IPS DF 6.9 (cell line): ENCODE measurements at regions not wholly inside any gene's neighbourhood (a gene's known extent, or its start where the extent isn't known, plus 50 kb on each side); places are given as distances from the start of the nearest gene placed in this dataset.

Experiments
- DNase-seq: peaks from one replicate; pipeline ENCODE4 v3.0.0-alpha.2; 2013; ENCODE audit warnings: low read depth, low spot score
- H3K27ac ChIP-seq: one replicate; pipeline ENCODE4 v1.5.1; 2013; ENCODE audit warnings: low read length, control low read depth
- H3K27me3 ChIP-seq: 2 replicates; pipeline ENCODE4 v1.6.1; 2013; ENCODE audit warnings: mild to moderate bottlenecking, low read length; ENCODE audit not compliant: control insufficient read depth, insufficient read depth
- H3K36me3 ChIP-seq: 2 replicates; pipeline ENCODE4 v1.6.1; 2013; ENCODE audit warnings: low read length; ENCODE audit not compliant: control insufficient read depth, insufficient read depth
- H3K4me1 ChIP-seq: 2 replicates; pipeline ENCODE4 v1.6.1; 2013; ENCODE audit warnings: low read length; ENCODE audit not compliant: control insufficient read depth, insufficient read depth
- H3K4me3 ChIP-seq: 2 replicates; pipeline ENCODE4 v1.5.1; 2013; ENCODE audit warnings: mild to moderate bottlenecking, low read length
- H3K9me3 ChIP-seq: 2 replicates; pipeline ENCODE4 v1.6.1; 2013; ENCODE audit warnings: low read length, inconsistent platforms; ENCODE audit not compliant: control insufficient read depth, insufficient read depth
- WGBS: extraction: QIAGEN DNeasy Blood & Tissue Kit; methylation state at CpG from one replicate; pipeline ENCODE4 v1.1.7; 2013; ENCODE audit warnings: mixed read lengths, missing lambda C conversion rate; ENCODE audit not compliant: insufficient read length, insufficient coverage; 5-methylcytosine and 5-hydroxymethylcytosine counted together

- 100% methylated on average over 1 of the region's 4 CpGs for WGBS
- no peak for DNase-seq
Measured at GRCh38 chr2:122446761-122447160, 691.3 kb downstream of the TSN start.

GRCh38 chr2:122447237-122447636 lies 691.8 kb downstream of the TSN start:
- no peaks in the 10 kb centered on the region for H3K4me1 ChIP-seq
- DNase-seq = no peak
- H3K9me3 ChIP-seq = no peaks in the 10 kb centered on the region
- H3K27me3 ChIP-seq = no peaks in the 10 kb centered on the region
- H3K27ac ChIP-seq = no peak overlapping the region
- H3K4me3 ChIP-seq = no peak overlapping the region
- no CpG with 5 or more reads among the region's 2 CpGs for WGBS
- H3K36me3 ChIP-seq = no peaks in the 10 kb centered on the region

More at GRCh38 chr2:122446761-122447160, 691.3 kb downstream of the TSN start:
- Histone ChIP-seq H3K27ac (no peak overlapping the region), H3K9me3 (no peaks in the 10 kb centered on the region), H3K27me3 (no peaks in the 10 kb centered on the region), H3K4me3 (no peak overlapping the region), H3K4me1 (no peaks in the 10 kb centered on the region), H3K36me3 (no peaks in the 10 kb centered on the region)

GRCh38 chr2:122451040-122451439 lies 695.6 kb downstream of the TSN start:
- Histone ChIP-seq H3K27me3 (no peaks in the 10 kb centered on the region), H3K9me3 (no peaks in the 10 kb centered on the region), H3K36me3 (no peaks in the 10 kb centered on the region), H3K27ac (no peak overlapping the region), H3K4me1 (no peaks in the 10 kb centered on the region), H3K4me3 (no peak overlapping the region)
- DNase-seq = peak; percentile 27
- WGBS = no CpG with 5 or more reads among the region's 4 CpGs

GRCh38 chr2:122451697-122452096 lies 696.2 kb downstream of the TSN start:
- no CpG with 5 or more reads among the region's 1 CpG for WGBS
- no peak overlapping the region for H3K4me3 ChIP-seq
- no peaks in the 10 kb centered on the region for H3K9me3 ChIP-seq
- DNase-seq = no peak
- H3K27ac ChIP-seq = no peak overlapping the region
- no peaks in the 10 kb centered on the region for H3K27me3 ChIP-seq
- H3K36me3 ChIP-seq = no peaks in the 10 kb centered on the region
- no peaks in the 10 kb centered on the region for H3K4me1 ChIP-seq

- no CpG with 5 or more reads among the region's 5 CpGs for WGBS
- H3K9me3 ChIP-seq = no peaks in the 10 kb centered on the region
- H3K27ac ChIP-seq = no peak overlapping the region
- no peak for DNase-seq
- H3K4me3 ChIP-seq = no peak overlapping the region
- H3K27me3 ChIP-seq = no peaks in the 10 kb centered on the region
- H3K4me1 ChIP-seq = no peaks in the 10 kb centered on the region
- H3K36me3 ChIP-seq = no peaks in the 10 kb centered on the region
Measured at GRCh38 chr2:122469147-122469546, 713.7 kb downstream of the TSN start.

- Histone ChIP-seq H3K36me3 (no peaks in the 10 kb centered on the region), H3K27me3 (no peaks in the 10 kb centered on the region), H3K4me3 (no peak overlapping the region), H3K4me1 (no peaks in the 10 kb centered on the region), H3K9me3 (no peaks in the 10 kb centered on the region), H3K27ac (no peak overlapping the region)
- no peak for DNase-seq
Measured at GRCh38 chr2:122471753-122472152, 716.3 kb downstream of the TSN start.

- H3K4me3 ChIP-seq = no peak overlapping the region
- H3K36me3 ChIP-seq = no peaks in the 10 kb centered on the region
- no peaks in the 10 kb centered on the region for H3K4me1 ChIP-seq
- WGBS = no CpG with 5 or more reads among the region's 2 CpGs
- H3K27ac ChIP-seq = no peak overlapping the region
- no peaks in the 10 kb centered on the region for H3K27me3 ChIP-seq
- DNase-seq = no peak
- no peaks in the 10 kb centered on the region for H3K9me3 ChIP-seq
Measured at GRCh38 chr2:122478117-122478516, 722.7 kb downstream of the TSN start.

GRCh38 chr2:122478771-122479170 lies 723.3 kb downstream of the TSN start:
- no peaks in the 10 kb centered on the region for H3K9me3 ChIP-seq
- no peaks in the 10 kb centered on the region for H3K36me3 ChIP-seq
- no CpG with 5 or more reads among the region's 2 CpGs for WGBS
- H3K4me3 ChIP-seq = no peak overlapping the region
- no peaks in the 10 kb centered on the region for H3K4me1 ChIP-seq
- H3K27ac ChIP-seq = no peak overlapping the region
- H3K27me3 ChIP-seq = no peaks in the 10 kb centered on the region
- no peak for DNase-seq

GRCh38 chr2:122480501-122481243 lies 725.2 kb downstream of the TSN start:
- Histone ChIP-seq H3K4me3 (no peak overlapping the region), H3K4me1 (no peaks in the 10 kb centered on the region), H3K27me3 (no peaks in the 10 kb centered on the region), H3K36me3 (no peaks in the 10 kb centered on the region), H3K9me3 (no peaks in the 10 kb centered on the region), H3K27ac (no peak overlapping the region)
- DNase-seq = no peak
- no CpG with 5 or more reads among the region's 6 CpGs for WGBS

- WGBS = no CpG with 5 or more reads among the region's 2 CpGs
- no peak for DNase-seq
- Histone ChIP-seq H3K27me3 (no peaks in the 10 kb centered on the region), H3K27ac (no peak overlapping the region), H3K9me3 (no peaks in the 10 kb centered on the region), H3K4me1 (no peaks in the 10 kb centered on the region), H3K4me3 (no peak overlapping the region), H3K36me3 (no peaks in the 10 kb centered on the region)
Measured at GRCh38 chr2:122481244-122481622, 725.8 kb downstream of the TSN start.

GRCh38 chr2:122481717-122482116 lies 726.3 kb downstream of the TSN start:
- Histone ChIP-seq H3K4me3 (no peak overlapping the region), H3K4me1 (no peaks in the 10 kb centered on the region), H3K27me3 (no peaks in the 10 kb centered on the region), H3K27ac (no peak overlapping the region), H3K36me3 (no peaks in the 10 kb centered on the region), H3K9me3 (no peaks in the 10 kb centered on the region)
- DNase-seq = no peak
